ENCODE measurements at regions not wholly inside any gene's neighbourhood (a gene's known extent, or its start where the extent isn't known, plus 50 kb on each side); places are given as distances from the start of the nearest gene placed in this dataset.

DNA sequence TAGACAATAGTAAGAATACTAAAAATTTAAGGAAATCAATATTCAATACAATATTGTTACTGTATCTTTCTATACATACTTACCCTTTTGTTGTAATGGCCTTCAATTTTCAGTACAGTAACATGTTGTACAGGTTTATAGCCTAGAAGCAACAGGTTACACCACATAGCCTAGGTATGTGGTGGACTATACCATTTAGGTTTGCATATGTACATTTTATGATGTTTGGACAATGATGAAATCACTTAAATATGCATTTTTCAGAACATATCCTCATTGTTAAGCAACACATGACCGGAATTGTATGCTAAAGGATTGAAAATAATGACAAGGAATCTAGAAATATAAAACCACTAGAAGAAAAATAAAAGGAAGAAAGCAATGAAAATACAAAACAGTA lies 611.4 kb downstream of the DACH1 start:
- no peak overlapping the region for H3K4me3 ChIP-seq (ENCODE audit: low read depth, low read length)

DNA sequence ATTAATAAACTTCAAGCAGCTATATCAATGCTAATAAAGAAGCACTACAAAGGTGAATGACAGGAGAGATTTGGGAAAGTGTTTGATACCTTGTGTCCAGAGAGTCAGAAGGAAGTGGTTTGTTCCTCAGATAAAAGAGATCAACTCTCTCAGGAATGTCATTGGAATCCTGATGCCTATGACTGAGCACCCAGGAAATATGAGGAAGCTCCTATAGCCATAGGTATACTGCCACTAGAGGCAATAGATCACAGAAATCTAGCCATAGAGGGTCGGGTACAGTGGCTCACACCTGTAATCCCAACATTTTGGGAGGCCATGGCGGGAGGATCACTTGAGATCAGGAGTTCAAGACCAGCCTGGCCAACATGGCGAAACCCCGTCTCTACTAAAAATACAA lies 612.6 kb downstream of the DACH1 start:
- DNase-seq (ENCODE audit: low read depth) = no peak
- TF ChIP-seq, protein P1, sequence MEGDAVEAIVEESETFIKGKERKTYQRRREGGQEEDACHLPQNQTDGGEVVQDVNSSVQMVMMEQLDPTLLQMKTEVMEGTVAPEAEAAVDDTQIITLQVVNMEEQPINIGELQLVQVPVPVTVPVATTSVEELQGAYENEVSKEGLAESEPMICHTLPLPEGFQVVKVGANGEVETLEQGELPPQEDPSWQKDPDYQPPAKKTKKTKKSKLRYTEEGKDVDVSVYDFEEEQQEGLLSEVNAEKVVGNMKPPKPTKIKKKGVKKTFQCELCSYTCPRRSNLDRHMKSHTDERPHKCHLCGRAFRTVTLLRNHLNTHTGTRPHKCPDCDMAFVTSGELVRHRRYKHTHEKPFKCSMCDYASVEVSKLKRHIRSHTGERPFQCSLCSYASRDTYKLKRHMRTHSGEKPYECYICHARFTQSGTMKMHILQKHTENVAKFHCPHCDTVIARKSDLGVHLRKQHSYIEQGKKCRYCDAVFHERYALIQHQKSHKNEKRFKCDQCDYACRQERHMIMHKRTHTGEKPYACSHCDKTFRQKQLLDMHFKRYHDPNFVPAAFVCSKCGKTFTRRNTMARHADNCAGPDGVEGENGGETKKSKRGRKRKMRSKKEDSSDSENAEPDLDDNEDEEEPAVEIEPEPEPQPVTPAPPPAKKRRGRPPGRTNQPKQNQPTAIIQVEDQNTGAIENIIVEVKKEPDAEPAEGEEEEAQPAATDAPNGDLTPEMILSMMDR (IDR thresholded peaks at IDR 0.05; ENCODE audit: insufficient read depth, low read length) = no peak
- no peak overlapping the region for H3K4me3 ChIP-seq (ENCODE audit: low read depth, low read length)

More for the DNA sequence above, 611.4 kb downstream of the DACH1 start:
- DNase-seq (ENCODE audit: low read depth) = no peak
- TF ChIP-seq, protein P1 (IDR thresholded peaks at IDR 0.05; ENCODE audit: insufficient read depth, low read length) = no peak

DNA sequence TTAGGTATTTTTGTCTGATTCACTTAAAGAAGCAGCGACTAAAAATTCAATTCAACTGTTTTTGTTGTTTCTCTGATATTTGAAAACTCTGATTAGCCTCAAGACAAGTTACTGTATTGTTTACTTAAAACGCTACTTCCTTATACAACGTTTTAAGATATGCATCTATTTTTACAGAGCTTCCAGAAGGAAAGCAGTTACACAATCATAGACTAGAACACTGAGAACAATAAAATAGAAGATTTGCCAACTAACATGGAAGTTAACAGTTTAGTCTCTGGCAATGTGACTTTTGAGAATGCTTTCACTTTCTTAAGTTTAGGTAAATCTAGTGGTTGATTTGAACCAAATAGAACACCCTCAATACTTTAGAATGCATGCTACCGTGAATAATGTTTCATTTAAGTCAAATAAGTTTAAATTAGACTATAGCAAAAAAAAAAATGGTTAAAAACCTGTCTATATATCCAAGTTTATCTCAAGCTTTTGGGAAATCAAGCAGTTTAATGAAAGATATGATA lies 614.8 kb downstream of the DACH1 start:
- TF ChIP-seq, protein P1 (IDR thresholded peaks at IDR 0.05; ENCODE audit: insufficient read depth, low read length) = no peak
- H3K4me3 ChIP-seq (ENCODE audit: low read depth, low read length) = no peak overlapping the region
- no peak for DNase-seq (ENCODE audit: low read depth)

DNA sequence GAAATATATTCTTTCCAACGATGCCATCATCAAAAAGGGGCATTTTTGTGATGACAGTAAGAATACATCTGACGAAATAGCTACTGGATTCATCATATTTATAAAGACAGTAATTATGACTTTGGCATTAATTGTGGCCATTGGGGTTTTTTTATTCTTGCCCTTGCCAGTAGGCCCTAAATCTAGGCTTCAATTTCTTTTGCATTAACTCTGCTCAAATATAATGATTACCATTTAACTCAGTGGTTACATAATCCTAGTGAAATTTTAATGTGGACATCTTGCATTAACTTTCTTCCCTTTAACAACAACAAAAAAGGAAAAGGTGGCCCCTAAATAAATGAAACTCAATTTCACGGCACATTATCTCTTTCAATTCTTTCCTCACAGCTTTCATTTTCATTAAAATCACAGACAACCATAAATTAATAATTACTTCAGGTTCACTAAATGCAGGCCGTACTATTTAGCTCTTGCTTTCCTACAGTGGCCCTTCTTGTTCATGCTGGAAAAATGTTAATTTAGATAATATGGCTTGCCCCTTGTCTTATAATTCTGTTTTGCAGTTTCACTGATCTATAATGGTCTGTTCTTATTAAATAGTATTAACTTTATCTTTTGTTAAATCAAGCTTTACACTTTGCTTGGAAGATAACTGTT lies 615.6 kb downstream of the DACH1 start:
- no peak overlapping the region for H3K4me3 ChIP-seq (ENCODE audit: low read depth, low read length)
- TF ChIP-seq, protein P1 (IDR thresholded peaks at IDR 0.05; ENCODE audit: insufficient read depth, low read length) = no peak
- DNase-seq (ENCODE audit: low read depth) = no peak

DNA sequence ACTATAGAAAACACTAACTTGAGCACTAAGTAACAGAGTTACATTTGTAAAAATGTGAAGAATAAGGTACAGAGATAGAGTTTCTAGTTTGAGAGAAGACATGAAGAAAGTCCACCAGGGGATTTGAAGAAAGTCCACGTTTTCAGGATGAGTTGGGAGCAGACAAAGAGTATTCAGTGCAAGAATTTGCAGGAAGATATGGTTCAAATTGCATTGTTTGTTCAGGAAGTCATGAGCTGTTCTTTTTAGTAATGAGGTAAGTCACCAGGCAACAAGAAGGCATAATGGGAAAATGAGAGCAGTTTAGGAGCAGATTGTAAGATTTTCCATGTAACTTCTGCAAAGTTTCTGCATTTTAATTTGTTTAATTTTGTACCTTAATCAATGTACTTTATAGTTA lies 618.0 kb downstream of the DACH1 start:
- DNase-seq (ENCODE audit: low read depth) = no peak
- TF ChIP-seq, protein P1 (IDR thresholded peaks at IDR 0.05; ENCODE audit: insufficient read depth, low read length) = no peak
- no peak overlapping the region for H3K4me3 ChIP-seq (ENCODE audit: low read depth, low read length)

DNA sequence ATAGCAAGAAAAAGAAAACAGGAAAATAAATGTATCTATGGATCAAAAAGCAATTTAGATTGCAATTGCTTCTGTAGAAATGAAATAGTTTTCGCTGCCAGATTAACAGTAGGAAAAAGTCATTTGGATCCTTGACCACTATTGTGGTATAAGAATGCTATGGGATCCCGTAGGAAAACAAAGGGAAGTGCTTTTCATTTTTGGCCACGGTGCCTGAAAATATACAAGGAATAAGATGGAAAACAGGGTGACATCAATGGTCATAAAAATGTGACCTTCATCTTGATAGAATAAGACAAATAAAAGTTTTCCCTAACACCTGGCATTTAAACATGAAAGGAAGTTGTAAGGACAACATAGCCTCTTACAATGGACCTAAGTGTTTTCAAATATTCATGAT lies 622.8 kb downstream of the DACH1 start:
- no peak overlapping the region for H3K4me3 ChIP-seq (ENCODE audit: low read depth, low read length)
- TF ChIP-seq, protein P1 (IDR thresholded peaks at IDR 0.05; ENCODE audit: insufficient read depth, low read length) = no peak
- DNase-seq (ENCODE audit: low read depth) = no peak

DNA sequence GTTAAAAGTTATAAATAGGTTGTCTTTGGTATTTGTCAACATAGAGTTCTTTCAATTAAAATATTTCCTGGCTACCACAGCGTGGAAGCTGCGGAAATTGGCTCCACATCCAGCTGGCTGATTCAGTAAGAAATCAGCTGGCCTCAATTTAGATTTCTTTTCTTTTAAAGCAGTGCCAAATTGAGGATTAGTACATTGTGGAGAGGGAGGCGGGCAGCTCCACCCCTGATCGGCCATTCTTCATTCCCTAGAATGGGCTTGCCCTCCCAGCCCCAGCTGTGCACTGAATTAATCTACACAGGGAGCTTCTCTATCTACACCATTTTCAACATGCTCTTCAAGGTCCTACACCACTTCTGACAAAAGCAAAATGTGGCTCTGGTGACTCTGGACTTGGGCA lies 624.8 kb downstream of the DACH1 start:
- no peak for DNase-seq (ENCODE audit: low read depth)
- TF ChIP-seq, protein P1 (IDR thresholded peaks at IDR 0.05; ENCODE audit: insufficient read depth, low read length) = no peak
- H3K4me3 ChIP-seq (ENCODE audit: low read depth, low read length) = no peak overlapping the region

All from fibroblast of the aortic adventitia (primary cell).